Activated T-helper 2 cell treated with anti-CD3 and anti-CD28 coated beads, Interferon-gamma antibody, Interleukin-2, Interleukin-4, amounts not matched to agents 10 μg/mL and 5 μg/mL and 100 μg/mL, durations not matched to agents 14 hours and 24 hours and 36 hours (primary cell): ENCODE measurements at regions not wholly inside any gene's neighbourhood (a gene's known extent, or its start where the extent isn't known, plus 50 kb on each side); places are given as distances from the start of the nearest gene placed in this dataset.

ENCODE experiments used
- DNase-seq: peaks from one replicate; pipeline ENCODE4 v3.0.0; 2021; ENCODE audit warnings: low spot score
- H3K27ac Mint-ChIP-seq: one replicate; pipeline ENCODE4 v1.8.0; 2021; ENCODE audit warnings: mixed read lengths
- H3K27me3 Mint-ChIP-seq: one replicate; pipeline ENCODE4 v1.8.0; 2021; ENCODE audit warnings: low read depth, mixed read lengths
- H3K36me3 Mint-ChIP-seq: one replicate; pipeline ENCODE4 v1.8.0; 2021; ENCODE audit warnings: low read depth, mixed read lengths
- H3K4me1 Mint-ChIP-seq: one replicate; pipeline ENCODE4 v1.8.0; 2021; ENCODE audit warnings: low read depth, mixed read lengths
- H3K4me3 Mint-ChIP-seq: one replicate; pipeline ENCODE4 v1.8.0; 2021; ENCODE audit warnings: low read depth, mild to moderate bottlenecking, moderate library complexity, mixed read lengths
- H3K9me3 Mint-ChIP-seq: one replicate; pipeline ENCODE4 v1.8.0; 2021; ENCODE audit warnings: mixed read lengths
- intact Hi-C: fragments of 100-400 bp; cut with micrococcal nuclease; formaldehyde crosslinking; loops from one replicate; pipeline ENCODE4 v1.15.1; 2023

GRCh38 chr6:104414723-104415122 lies 445.0 kb downstream of the HACE1 start:
- intact Hi-C loops: no loop called here
- H3K4me1 Mint-ChIP-seq: no peaks in the 10 kb centered on the region
- no peak for DNase-seq
- no peaks in the 10 kb centered on the region for H3K36me3 Mint-ChIP-seq
- no peaks in the 10 kb centered on the region for H3K27me3 Mint-ChIP-seq
- H3K4me3 Mint-ChIP-seq: no peak overlapping the region
- peaks cover 3% of the 10 kb centered on the region for H3K9me3 Mint-ChIP-seq
- no peak overlapping the region for H3K27ac Mint-ChIP-seq

GRCh38 chr6:104413767-104414166 lies 446.0 kb downstream of the HACE1 start:
- Mint-ChIP-seq H3K4me1 (no peaks in the 10 kb centered on the region), H3K27me3 (no peaks in the 10 kb centered on the region), H3K27ac (no peak overlapping the region), H3K4me3 (no peak overlapping the region), H3K9me3 (peaks cover 3% of the 10 kb centered on the region), H3K36me3 (no peaks in the 10 kb centered on the region)
- no peak for DNase-seq
- intact Hi-C loops: no loop called here

DNA sequence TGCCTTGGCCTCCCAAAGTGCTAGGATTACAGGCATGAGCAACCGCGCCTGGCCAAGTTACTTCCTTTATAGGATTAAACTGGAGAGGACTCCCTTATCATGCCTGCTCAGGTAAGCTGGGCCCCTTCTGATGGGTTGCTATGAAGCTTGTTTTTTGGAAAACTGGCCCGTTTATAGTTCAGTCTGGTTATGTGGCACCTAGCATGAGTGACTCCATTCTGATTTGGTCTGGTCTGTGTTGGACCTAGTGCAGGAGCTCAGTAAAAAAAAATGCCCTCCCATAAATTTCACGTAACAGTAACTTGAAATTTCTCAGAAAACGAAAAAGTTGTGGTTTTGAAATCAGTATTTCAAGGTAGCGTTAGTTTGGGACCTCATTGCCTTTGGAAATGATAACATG lies 448.4 kb downstream of the HACE1 start:
- no peaks in the 10 kb centered on the region for H3K27me3 Mint-ChIP-seq
- H3K9me3 Mint-ChIP-seq: no peaks in the 10 kb centered on the region
- no peaks in the 10 kb centered on the region for H3K4me1 Mint-ChIP-seq
- H3K36me3 Mint-ChIP-seq: no peaks in the 10 kb centered on the region
- intact Hi-C loops: no loop called here
- no peak overlapping the region for H3K4me3 Mint-ChIP-seq
- no peak for DNase-seq
- no peak overlapping the region for H3K27ac Mint-ChIP-seq

DNA sequence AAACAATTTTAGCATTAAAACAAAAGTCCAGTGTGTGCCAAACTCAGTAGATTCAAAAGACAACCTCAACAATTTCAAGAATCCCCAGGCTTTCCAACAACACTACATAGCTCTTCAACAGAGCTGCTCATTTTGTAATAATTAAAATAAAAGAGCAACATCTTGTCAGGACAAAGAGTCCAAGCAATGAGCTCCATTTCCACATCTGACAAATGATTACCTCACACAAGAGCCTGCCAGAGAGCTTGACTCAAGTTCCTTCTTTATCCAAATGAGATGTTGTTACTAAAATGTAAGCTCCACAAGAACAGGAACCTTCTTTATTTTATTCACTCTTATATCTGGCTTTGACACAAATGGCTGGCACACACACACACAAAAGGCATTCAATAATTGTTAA lies 449.8 kb downstream of the HACE1 start:
- H3K27me3 Mint-ChIP-seq: no peaks in the 10 kb centered on the region
- no peak overlapping the region for H3K27ac Mint-ChIP-seq

GRCh38 chr6:104407957-104408356 lies 451.8 kb downstream of the HACE1 start:
- intact Hi-C loops: no loop called here
- Mint-ChIP-seq H3K27ac (no peak overlapping the region), H3K4me3 (no peak overlapping the region), H3K27me3 (no peaks in the 10 kb centered on the region), H3K4me1 (no peaks in the 10 kb centered on the region), H3K36me3 (no peaks in the 10 kb centered on the region), H3K9me3 (no peaks in the 10 kb centered on the region)
- DNase-seq: no peak

More for the DNA sequence above, 449.8 kb downstream of the HACE1 start:
- Mint-ChIP-seq H3K9me3 (no peaks in the 10 kb centered on the region), H3K36me3 (no peaks in the 10 kb centered on the region), H3K4me3 (no peak overlapping the region), H3K4me1 (no peaks in the 10 kb centered on the region)
- no peak for DNase-seq
- intact Hi-C loops: no loop called here

DNA sequence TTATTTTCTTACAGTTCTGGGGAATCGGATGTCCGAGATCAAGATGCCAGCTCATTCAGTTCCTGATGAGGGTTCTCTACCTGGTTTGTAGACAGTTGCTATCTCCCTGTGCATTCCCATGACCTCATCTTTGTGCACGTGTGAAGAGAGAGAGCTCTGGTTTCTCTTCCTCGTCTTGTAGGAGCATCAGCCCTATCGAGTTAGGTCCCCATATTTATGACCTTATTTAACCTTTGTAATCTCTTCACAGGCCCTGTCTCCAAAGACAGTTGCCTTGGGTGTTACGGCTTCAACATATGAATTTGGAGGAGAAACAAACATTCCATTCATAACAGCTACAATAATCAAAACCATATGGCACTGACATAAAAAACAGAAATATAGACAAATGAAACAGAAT lies 455.3 kb downstream of the HACE1 start:
- Mint-ChIP-seq H3K4me1 (no peaks in the 10 kb centered on the region), H3K4me3 (no peak overlapping the region), H3K27ac (no peak overlapping the region), H3K36me3 (no peaks in the 10 kb centered on the region), H3K27me3 (no peaks in the 10 kb centered on the region), H3K9me3 (no peaks in the 10 kb centered on the region)
- DNase-seq: no peak
- intact Hi-C loops: no loop called here

- intact Hi-C loops: no loop called here
- H3K36me3 Mint-ChIP-seq: no peaks in the 10 kb centered on the region
- H3K4me3 Mint-ChIP-seq: no peak overlapping the region
- H3K27ac Mint-ChIP-seq: no peak overlapping the region
- H3K9me3 Mint-ChIP-seq: no peaks in the 10 kb centered on the region
- no peaks in the 10 kb centered on the region for H3K4me1 Mint-ChIP-seq
- no peak for DNase-seq
- H3K27me3 Mint-ChIP-seq: no peaks in the 10 kb centered on the region
These were observed 457.1 kb downstream of the HACE1 start for GRCh38 chr6:104402572-104402971.

- intact Hi-C loops: no loop called here
- H3K4me3 Mint-ChIP-seq: no peak overlapping the region
- H3K36me3 Mint-ChIP-seq: no peaks in the 10 kb centered on the region
- no peak for DNase-seq
- H3K27ac Mint-ChIP-seq: no peak overlapping the region
- no peaks in the 10 kb centered on the region for H3K27me3 Mint-ChIP-seq
- H3K4me1 Mint-ChIP-seq: no peaks in the 10 kb centered on the region
- no peaks in the 10 kb centered on the region for H3K9me3 Mint-ChIP-seq
These were observed 457.8 kb downstream of the HACE1 start for GRCh38 chr6:104401926-104402325.

GRCh38 chr6:104400844-104401243 lies 458.9 kb downstream of the HACE1 start:
- Mint-ChIP-seq H3K4me1 (no peaks in the 10 kb centered on the region), H3K4me3 (no peak overlapping the region), H3K9me3 (no peaks in the 10 kb centered on the region), H3K36me3 (no peaks in the 10 kb centered on the region), H3K27ac (no peak overlapping the region), H3K27me3 (no peaks in the 10 kb centered on the region)
- intact Hi-C loops: no loop called here
- DNase-seq: no peak

GRCh38 chr6:104396077-104396476 lies 463.6 kb downstream of the HACE1 start:
- Mint-ChIP-seq H3K27ac (no peak overlapping the region), H3K4me1 (no peaks in the 10 kb centered on the region), H3K9me3 (no peaks in the 10 kb centered on the region), H3K36me3 (no peaks in the 10 kb centered on the region), H3K27me3 (no peaks in the 10 kb centered on the region), H3K4me3 (no peak overlapping the region)
- no peak for DNase-seq
- intact Hi-C loops: no loop called here

DNA sequence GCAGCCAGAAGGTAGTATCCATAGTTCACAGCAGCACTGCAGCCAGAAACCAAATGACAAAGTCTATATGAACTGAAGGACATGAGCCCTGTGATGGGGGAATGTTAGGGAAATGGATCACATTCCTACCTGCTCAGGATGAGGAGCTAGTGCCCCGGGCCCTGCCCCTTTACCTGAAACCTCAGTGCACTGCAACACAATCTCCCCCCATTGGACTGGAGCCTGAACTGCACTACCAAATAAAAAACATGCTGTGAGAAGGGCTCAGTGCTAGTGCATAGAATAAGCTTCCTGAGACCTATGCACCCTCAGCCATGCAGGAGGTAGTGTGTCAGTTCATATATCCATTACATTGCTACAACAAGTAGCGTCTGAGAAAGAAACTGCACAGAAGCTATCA lies 477.8 kb downstream of the HACE1 start:
- Mint-ChIP-seq H3K36me3 (no peaks in the 10 kb centered on the region), H3K4me3 (no peak overlapping the region), H3K9me3 (no peaks in the 10 kb centered on the region), H3K27me3 (no peaks in the 10 kb centered on the region), H3K4me1 (no peaks in the 10 kb centered on the region), H3K27ac (no peak overlapping the region)
- DNase-seq: no peak
- intact Hi-C loops: no loop called here

GRCh38 chr6:104365451-104366234 lies 494.1 kb downstream of the HACE1 start:
- DNase-seq: no peak
- H3K36me3 Mint-ChIP-seq: no peaks in the 10 kb centered on the region
- no peaks in the 10 kb centered on the region for H3K9me3 Mint-ChIP-seq
- no peak overlapping the region for H3K27ac Mint-ChIP-seq
- no peak overlapping the region for H3K4me3 Mint-ChIP-seq
- intact Hi-C loops: no loop called here
- H3K27me3 Mint-ChIP-seq: no peaks in the 10 kb centered on the region
- H3K4me1 Mint-ChIP-seq: no peaks in the 10 kb centered on the region

DNA sequence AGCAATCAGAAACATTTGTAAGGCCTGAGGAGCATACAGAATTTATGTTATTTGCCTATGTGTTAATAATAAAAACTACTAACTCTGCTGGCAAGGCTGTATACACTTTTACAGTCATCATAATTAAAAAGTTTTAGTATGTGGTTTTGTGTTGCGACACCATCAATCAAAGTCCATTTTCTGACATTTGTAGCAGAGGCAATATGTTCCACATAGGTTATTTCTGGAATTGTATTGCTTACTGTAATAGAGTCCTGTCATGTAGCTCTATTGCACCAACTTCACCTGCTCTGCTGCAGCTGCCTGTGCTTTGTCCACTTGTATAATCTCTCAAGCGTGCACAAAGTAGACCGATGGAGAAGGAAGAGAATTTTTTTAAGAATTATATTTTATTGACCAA lies 501.8 kb downstream of the HACE1 start:
- Mint-ChIP-seq H3K9me3 (peaks cover 3% of the 10 kb centered on the region), H3K36me3 (no peaks in the 10 kb centered on the region), H3K27me3 (no peaks in the 10 kb centered on the region), H3K4me3 (no peak overlapping the region), H3K27ac (no peak overlapping the region), H3K4me1 (no peaks in the 10 kb centered on the region)
- DNase-seq: no peak
- intact Hi-C loops: no loop called here

- no peak for DNase-seq
- H3K9me3 Mint-ChIP-seq: peaks cover 3% of the 10 kb centered on the region
- no peaks in the 10 kb centered on the region for H3K27me3 Mint-ChIP-seq
- no peak overlapping the region for H3K4me3 Mint-ChIP-seq
- no peaks in the 10 kb centered on the region for H3K4me1 Mint-ChIP-seq
- no peaks in the 10 kb centered on the region for H3K36me3 Mint-ChIP-seq
- intact Hi-C loops: no loop called here
- no peak overlapping the region for H3K27ac Mint-ChIP-seq
These were observed 503.5 kb downstream of the HACE1 start for GRCh38 chr6:104356197-104356596.
